ENCODE measurements at regions not wholly inside any gene's neighbourhood (a gene's known extent, or its start where the extent isn't known, plus 50 kb on each side); places are given as distances from the start of the nearest gene placed in this dataset.

DNA sequence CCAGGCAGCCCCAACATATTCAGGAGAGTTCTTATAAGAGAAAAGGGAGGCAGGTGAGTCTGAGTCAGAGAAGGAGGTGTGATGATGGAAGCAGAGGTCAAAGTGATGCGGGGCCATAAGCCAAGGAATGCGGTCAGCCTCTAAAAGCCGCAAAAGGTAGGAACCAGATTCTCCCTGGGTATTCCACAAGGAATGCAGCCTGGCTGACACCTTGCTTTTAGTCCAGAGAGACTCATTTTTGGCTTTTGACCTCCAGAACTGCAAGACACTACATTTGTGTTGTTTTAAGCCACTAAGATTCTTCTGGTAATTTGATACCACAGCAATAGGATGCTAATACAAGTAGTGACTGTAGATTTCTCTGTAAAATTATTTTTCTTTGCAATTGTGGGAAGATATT lies 151.5 kb upstream of the EEPD1 start:
- no peak for TF ChIP-seq POLR2A (IDR thresholded peaks at IDR 0.05)
- TF ChIP-seq, protein P1, sequence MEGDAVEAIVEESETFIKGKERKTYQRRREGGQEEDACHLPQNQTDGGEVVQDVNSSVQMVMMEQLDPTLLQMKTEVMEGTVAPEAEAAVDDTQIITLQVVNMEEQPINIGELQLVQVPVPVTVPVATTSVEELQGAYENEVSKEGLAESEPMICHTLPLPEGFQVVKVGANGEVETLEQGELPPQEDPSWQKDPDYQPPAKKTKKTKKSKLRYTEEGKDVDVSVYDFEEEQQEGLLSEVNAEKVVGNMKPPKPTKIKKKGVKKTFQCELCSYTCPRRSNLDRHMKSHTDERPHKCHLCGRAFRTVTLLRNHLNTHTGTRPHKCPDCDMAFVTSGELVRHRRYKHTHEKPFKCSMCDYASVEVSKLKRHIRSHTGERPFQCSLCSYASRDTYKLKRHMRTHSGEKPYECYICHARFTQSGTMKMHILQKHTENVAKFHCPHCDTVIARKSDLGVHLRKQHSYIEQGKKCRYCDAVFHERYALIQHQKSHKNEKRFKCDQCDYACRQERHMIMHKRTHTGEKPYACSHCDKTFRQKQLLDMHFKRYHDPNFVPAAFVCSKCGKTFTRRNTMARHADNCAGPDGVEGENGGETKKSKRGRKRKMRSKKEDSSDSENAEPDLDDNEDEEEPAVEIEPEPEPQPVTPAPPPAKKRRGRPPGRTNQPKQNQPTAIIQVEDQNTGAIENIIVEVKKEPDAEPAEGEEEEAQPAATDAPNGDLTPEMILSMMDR (IDR thresholded peaks at IDR 0.05), result no peak
